ENCODE measurements at regions not wholly inside any gene's neighbourhood (a gene's known extent, or its start where the extent isn't known, plus 50 kb on each side); places are given as distances from the start of the nearest gene placed in this dataset.

- no peaks in the 10 kb centered on the region for H3K9me3 ChIP-seq (replicated peaks)
- no peaks in the 10 kb centered on the region for H3K27me3 ChIP-seq
- DNase-seq, result no peak
- no peak overlapping the region for H3K27ac ChIP-seq
- no peak overlapping the region for H3K4me3 ChIP-seq
- H3K4me1 ChIP-seq, result no peaks in the 10 kb centered on the region
- H3K36me3 ChIP-seq, result no peaks in the 10 kb centered on the region
Observed at GRCh38 chr6:117849087-117849486, 58.0 kb upstream of the SLC35F1 start.

Data from SJCRH30 (cell line).